HepG2 (cell line): ENCODE measurements at regions not wholly inside any gene's neighbourhood (a gene's known extent, or its start where the extent isn't known, plus 50 kb on each side); places are given as distances from the start of the nearest gene placed in this dataset.

Experiments used
- ATAC-seq: fragments of 200-7000 bp; cut with Tn5 transposase; 3 replicates; pipeline ENCODE4 v1.9.1; 2020; ENCODE audit warnings: mild to moderate bottlenecking, moderate library complexity
- BruUV-seq: library from RNA; stranded (reverse); fragments of 400-500 nt; replicated peaks from 2 replicates; lab custom pipeline; 2021; lab: Mats Ljungman, UMichigan
- CTCF ChIA-PET: fragments of 300-600 bp; formaldehyde crosslinking; extraction: SDS; loops from one replicate; lab custom pipeline; 2021; ENCODE audit warnings: low total read pairs, inconsistent platforms, low intra/inter-chr PET ratio; lab: Yijun Ruan, JAX
- POLR2A ChIA-PET: fragments of 350-600 bp; sonication (Branson Sonifier 250); formaldehyde crosslinking; loops from one replicate; lab custom pipeline; 2020; ENCODE audit warnings: antibody characterized with exemption, inconsistent platforms; lab: Yijun Ruan, JAX
- DNase-seq: peaks from one replicate; pipeline ENCODE4 v3.0.0-alpha.2; 2015; ENCODE audit warnings: low spot score
- FAIRE-seq: peaks from 3 replicates; lab custom pipeline; 2011; peaks lifted over from hg19 to GRCh38; lab: Jason Lieb, UNC
- H2AFZ ChIP-seq: one replicate; pipeline ENCODE4 v1.6.1; 2011; ENCODE audit warnings: low read length, inconsistent platforms
- H3K27ac ChIP-seq: fragments of 300-600 bp; 3 replicates; pipeline ENCODE4 v1.8.0; 2011; ENCODE audit warnings: mixed run types, mild to moderate bottlenecking, mixed read lengths, low read length, inconsistent platforms; ENCODE audit not compliant: insufficient read depth; ENCODE audit errors: extremely low read length
- H3K27me3 ChIP-seq, 2 experiments: fragments of 200-600 bp in 1 of 2; 2 replicates in 1 of 2; 3 replicates in 1 of 2; pipeline versions ENCODE4 v1.6.0 to v1.8.0; 2011; ENCODE audit warnings: low read length in 2 of 2, mild to moderate bottlenecking in 2 of 2, moderate library complexity in 2 of 2, inconsistent platforms in 1 of 2; ENCODE audit not compliant: insufficient read depth in 2 of 2, control insufficient read depth in 1 of 2
- H3K36me3 ChIP-seq, 2 experiments: fragments of 200-600 bp in 1 of 2; replicated peaks in 1 of 2; 2 replicates in 1 of 2; 3 replicates in 1 of 2; pipeline versions ENCODE4 v1.5.1 to v1.8.0; 2011; ENCODE audit warnings: low read length in 2 of 2, inconsistent platforms in 1 of 2; ENCODE audit not compliant: insufficient read depth in 2 of 2, control insufficient read depth in 1 of 2
- H3K4me1 ChIP-seq: 2 replicates; pipeline ENCODE4 v1.5.1; 2012; ENCODE audit warnings: low read length, inconsistent platforms; ENCODE audit not compliant: insufficient read depth
- H3K4me2 ChIP-seq: 2 replicates; pipeline ENCODE4 v1.6.0; 2011; ENCODE audit warnings: low read depth, low read length, inconsistent platforms
- H3K4me3 ChIP-seq, 3 experiments: fragments of 200-600 bp in 1 of 3; sonication (generic), shearing (Covaris generic) in 1 of 3; replicated peaks in 1 of 3; 2 replicates each; pipeline ENCODE4 v1.5.1; 2011 to 2016; ENCODE audit warnings: low read length in 3 of 3, inconsistent platforms in 2 of 3, low read depth in 2 of 3, mild to moderate bottlenecking in 2 of 3, control low read depth in 1 of 3, mixed read lengths in 1 of 3; ENCODE audit not compliant: insufficient read depth in 1 of 3
- H3K79me2 ChIP-seq: one replicate; pipeline ENCODE4 v1.6.1; 2011; ENCODE audit warnings: low read length, inconsistent platforms; ENCODE audit not compliant: insufficient read depth
- H3K9ac ChIP-seq: 2 replicates; pipeline ENCODE4 v1.6.0; 2011; ENCODE audit warnings: mild to moderate bottlenecking, low read depth, low read length, inconsistent platforms; ENCODE audit not compliant: insufficient read depth
- H3K9me3 ChIP-seq: 2 replicates; pipeline ENCODE4 v1.5.1; 2012; ENCODE audit warnings: mild to moderate bottlenecking, low read length
- H4K20me1 ChIP-seq: 2 replicates; pipeline ENCODE4 v1.6.0; 2011; ENCODE audit warnings: inconsistent platforms, mild to moderate bottlenecking, low read length, moderate library complexity; ENCODE audit not compliant: insufficient read depth
- CCDC6 ChIP-seq: sonication (generic); formaldehyde crosslinking; IDR thresholded peaks from 2 replicates; pipeline ENCODE4 v1.8.1; 2022; ENCODE audit warnings: mild to moderate bottlenecking, missing genetic modification reagents, moderate library complexity
- CREM ChIP-seq, 2 experiments: sonication (generic) in 1 of 2; formaldehyde crosslinking in 1 of 2; IDR thresholded peaks; 2 replicates each; pipeline versions ENCODE4 v1.4.0 to v1.6.1; 2016 to 2020; ENCODE audit warnings: antibody characterized with exemption in 1 of 2, mild to moderate bottlenecking in 1 of 2, missing genetic modification reagents in 1 of 2
- EP300 ChIP-seq, 3 experiments: sonication (generic) in 1 of 3; formaldehyde crosslinking in 1 of 3; IDR thresholded peaks; 2 replicates each; pipeline versions ENCODE4 v1.5.1 to v1.6.1; 2011 to 2020; ENCODE audit warnings: low read depth in 2 of 3, low read length in 2 of 3, borderline replicate concordance in 1 of 3, improper control_type of control experiment in 1 of 3, mild to moderate bottlenecking in 1 of 3, missing genetic modification reagents in 1 of 3, moderate library complexity in 1 of 3
- IRX3 ChIP-seq: sonication (generic); formaldehyde crosslinking; IDR thresholded peaks from 2 replicates; pipeline ENCODE4 v1.8.1; 2023; ENCODE audit warnings: mild to moderate bottlenecking, low read depth, missing genetic modification reagents, borderline replicate concordance
- NCOA5 ChIP-seq: sonication (generic); formaldehyde crosslinking; IDR thresholded peaks from 2 replicates; pipeline ENCODE4 v1.4.0; 2020; ENCODE audit warnings: missing genetic modification reagents
- PRMT3 ChIP-seq: sonication (generic); formaldehyde crosslinking; IDR thresholded peaks from 2 replicates; pipeline ENCODE4 v1.8.1; 2022; ENCODE audit warnings: low read depth, mild to moderate bottlenecking, moderate library complexity, missing genetic modification reagents, borderline replicate concordance
- TBL1XR1 ChIP-seq: fragments of 150-350 bp; IDR thresholded peaks from 2 replicates; pipeline ENCODE4 v1.6.1; 2014; ENCODE audit warnings: borderline replicate concordance, low read length; ENCODE audit not compliant: partially characterized antibody
- ZNF251 ChIP-seq: sonication (generic); formaldehyde crosslinking; IDR thresholded peaks from 2 replicates; pipeline ENCODE4 v1.9.0; 2021; ENCODE audit warnings: mild to moderate bottlenecking, missing genetic modification reagents
- ZNF335 ChIP-seq: sonication (generic); formaldehyde crosslinking; IDR thresholded peaks from 2 replicates; pipeline ENCODE4 v1.4.0; 2020; ENCODE audit warnings: missing genetic modification reagents
- ZNF441 ChIP-seq: sonication (generic); formaldehyde crosslinking; IDR thresholded peaks from 2 replicates; pipeline ENCODE4 v1.7.0; 2021; ENCODE audit warnings: missing genetic modification reagents, borderline replicate concordance
- ZNF598 ChIP-seq: sonication (generic); formaldehyde crosslinking; IDR thresholded peaks from 2 replicates; pipeline ENCODE4 v1.5.1; 2020; ENCODE audit warnings: mild to moderate bottlenecking, missing genetic modification reagents, borderline replicate concordance
- WGBS: methylation state at CpG from one replicate; pipeline ENCODE4 v1.1.6; 2017; ENCODE audit warnings: low lambda C conversion rate; 5-methylcytosine and 5-hydroxymethylcytosine counted together
- in situ Hi-C: cut with HindIII; loops from 2 replicates; pipeline ENCODE4 v1.10.0; 2017; ENCODE audit warnings: low pct_unique_long_range_greater_than_20kb; ENCODE audit not compliant: extremely low pct_ligation_motif_present
- intact Hi-C: fragments of 100-400 bp; cut with micrococcal nuclease; formaldehyde crosslinking; loops from one replicate; pipeline ENCODE4 v1.10.0; 2022; ENCODE audit not compliant: unreplicated experiment
- TF ChIP-seq, protein P1 (sequence below): sonication (generic); formaldehyde crosslinking; IDR thresholded peaks from 2 replicates; pipeline ENCODE4 v1.4.0; 2020; ENCODE audit warnings: missing genetic modification reagents
- TF ChIP-seq, protein P2 (sequence below): sonication (generic); formaldehyde crosslinking; IDR thresholded peaks from 2 replicates; pipeline ENCODE4 v1.8.0; 2022; ENCODE audit warnings: mild to moderate bottlenecking, missing genetic modification reagents, moderate library complexity
- TF ChIP-seq, protein P3 (sequence below): sonication (generic); formaldehyde crosslinking; IDR thresholded peaks from 2 replicates; pipeline ENCODE4 v1.5.0; 2020; ENCODE audit warnings: missing genetic modification reagents, mild to moderate bottlenecking, borderline replicate concordance
- TF ChIP-seq, protein P4 (sequence below): sonication (generic); formaldehyde crosslinking; IDR thresholded peaks from 2 replicates; pipeline ENCODE4 v1.8.1; 2023; ENCODE audit warnings: mild to moderate bottlenecking, inconsistent platforms, moderate library complexity, missing genetic modification reagents, borderline replicate concordance

DNA sequence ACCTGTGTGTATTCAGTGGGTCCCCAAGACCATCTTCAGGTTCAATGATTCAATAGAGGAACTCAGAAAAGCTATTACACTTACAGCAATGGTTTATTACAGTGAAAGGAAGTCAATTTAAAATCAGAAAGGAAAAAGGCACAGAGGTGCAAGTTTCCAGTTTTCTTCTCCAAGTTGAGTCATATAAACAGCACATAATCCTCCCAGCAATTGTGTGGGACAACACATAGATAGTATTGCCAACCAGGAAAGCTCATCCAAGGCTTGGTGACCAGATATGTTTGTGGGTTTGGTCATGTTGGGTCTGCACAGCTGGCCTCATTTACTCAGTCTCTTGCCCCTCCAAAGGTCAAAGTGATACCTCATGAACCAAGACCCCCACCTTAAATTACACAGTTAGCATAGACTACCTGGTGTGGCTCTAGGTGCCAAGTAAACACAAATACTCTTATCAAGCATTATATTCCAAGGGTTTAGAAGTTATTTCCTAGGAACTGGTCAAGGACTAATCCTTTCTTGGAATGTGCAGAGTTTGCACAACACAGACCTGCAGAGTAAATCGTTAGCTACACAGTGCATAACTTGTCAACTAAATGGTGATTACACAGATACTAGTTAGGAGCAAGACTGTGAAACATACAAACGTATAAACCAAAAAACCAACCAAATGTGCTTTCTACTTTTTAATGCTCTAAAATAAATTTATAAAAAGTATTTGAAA lies 777.3 kb downstream of the PCDH18 start (continued):
- TF ChIP-seq, protein P1, sequence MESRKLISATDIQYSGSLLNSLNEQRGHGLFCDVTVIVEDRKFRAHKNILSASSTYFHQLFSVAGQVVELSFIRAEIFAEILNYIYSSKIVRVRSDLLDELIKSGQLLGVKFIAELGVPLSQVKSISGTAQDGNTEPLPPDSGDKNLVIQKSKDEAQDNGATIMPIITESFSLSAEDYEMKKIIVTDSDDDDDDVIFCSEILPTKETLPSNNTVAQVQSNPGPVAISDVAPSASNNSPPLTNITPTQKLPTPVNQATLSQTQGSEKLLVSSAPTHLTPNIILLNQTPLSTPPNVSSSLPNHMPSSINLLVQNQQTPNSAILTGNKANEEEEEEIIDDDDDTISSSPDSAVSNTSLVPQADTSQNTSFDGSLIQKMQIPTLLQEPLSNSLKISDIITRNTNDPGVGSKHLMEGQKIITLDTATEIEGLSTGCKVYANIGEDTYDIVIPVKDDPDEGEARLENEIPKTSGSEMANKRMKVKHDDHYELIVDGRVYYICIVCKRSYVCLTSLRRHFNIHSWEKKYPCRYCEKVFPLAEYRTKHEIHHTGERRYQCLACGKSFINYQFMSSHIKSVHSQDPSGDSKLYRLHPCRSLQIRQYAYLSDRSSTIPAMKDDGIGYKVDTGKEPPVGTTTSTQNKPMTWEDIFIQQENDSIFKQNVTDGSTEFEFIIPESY (CRISPR knock-in tag): no peak
- TF ChIP-seq IRX3 (CRISPR knock-in tag): no peak

DNA sequence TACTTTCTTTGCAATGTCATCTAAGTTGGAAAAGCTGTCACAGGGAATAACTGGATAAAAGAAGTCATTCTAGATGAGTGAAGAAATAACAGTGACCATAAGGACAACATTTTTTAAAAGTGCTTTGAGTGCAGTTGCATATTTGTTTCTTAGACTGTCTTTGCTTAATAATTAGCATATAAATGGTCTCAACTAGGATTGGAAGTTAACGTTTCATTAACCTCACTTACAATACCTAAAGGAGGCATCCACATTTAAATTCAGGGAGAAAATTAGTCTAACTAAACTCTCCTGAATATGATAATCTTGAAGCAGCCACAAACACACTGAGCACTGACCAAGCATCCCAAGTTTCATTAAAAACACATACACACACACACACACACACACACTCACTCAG lies 780.7 kb downstream of the PCDH18 start:
- intact Hi-C loops: no loop called here
- H4K20me1 ChIP-seq: no peaks in the 10 kb centered on the region
- no peaks in the 10 kb centered on the region for H3K9me3 ChIP-seq
- WGBS: 0% methylated on average over 1 of the region's 1 CpG
- ChIA-PET CTCF (no interaction called here), POLR2A (no interaction called here)
- in situ Hi-C loops: no loop called here
- H3K27me3 ChIP-seq: no peaks in the 10 kb centered on the region
- H3K4me1 ChIP-seq: no peaks in the 10 kb centered on the region
- H3K79me2 ChIP-seq: no peaks in the 10 kb centered on the region
- H3K27ac ChIP-seq: no peak overlapping the region
- no peak for FAIRE-seq
- no peak for DNase-seq
- BruUV-seq: no TSS peak
- no peak overlapping the region for H2AFZ ChIP-seq
- no peak overlapping the region for H3K4me3 ChIP-seq
- no peak for ATAC-seq
- H3K9ac ChIP-seq: no peak overlapping the region
- no peak overlapping the region for H3K4me2 ChIP-seq
- no peaks in the 10 kb centered on the region for H3K36me3 ChIP-seq
- TF ChIP-seq CCDC6 (no peak), NCOA5 (no peak), ZNF441 (CRISPR knock-in tag) (no peak), PRMT3 (CRISPR knock-in tag) (no peak), TBL1XR1 (no peak), CREM (IDR thresholded peaks at IDR 0.05) (no peak), CREM (CRISPR knock-in tag; IDR thresholded peaks at IDR 0.05) (no peak), ZNF598 (CRISPR knock-in tag) (no peak), EP300 (IDR thresholded peaks at IDR 0.05; ENCODE audit: low read depth in 2 of 2, low read length in 2 of 2) (no peak), EP300 (CRISPR knock-in tag; IDR thresholded peaks at IDR 0.05; ENCODE audit: borderline replicate concordance) (no peak), ZNF335 (no peak), ZNF251 (CRISPR knock-in tag) (no peak)
- TF ChIP-seq, protein P2, sequence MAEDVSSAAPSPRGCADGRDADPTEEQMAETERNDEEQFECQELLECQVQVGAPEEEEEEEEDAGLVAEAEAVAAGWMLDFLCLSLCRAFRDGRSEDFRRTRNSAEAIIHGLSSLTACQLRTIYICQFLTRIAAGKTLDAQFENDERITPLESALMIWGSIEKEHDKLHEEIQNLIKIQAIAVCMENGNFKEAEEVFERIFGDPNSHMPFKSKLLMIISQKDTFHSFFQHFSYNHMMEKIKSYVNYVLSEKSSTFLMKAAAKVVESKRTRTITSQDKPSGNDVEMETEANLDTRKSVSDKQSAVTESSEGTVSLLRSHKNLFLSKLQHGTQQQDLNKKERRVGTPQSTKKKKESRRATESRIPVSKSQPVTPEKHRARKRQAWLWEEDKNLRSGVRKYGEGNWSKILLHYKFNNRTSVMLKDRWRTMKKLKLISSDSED (CRISPR knock-in tag): no peak
- TF ChIP-seq, protein P3, sequence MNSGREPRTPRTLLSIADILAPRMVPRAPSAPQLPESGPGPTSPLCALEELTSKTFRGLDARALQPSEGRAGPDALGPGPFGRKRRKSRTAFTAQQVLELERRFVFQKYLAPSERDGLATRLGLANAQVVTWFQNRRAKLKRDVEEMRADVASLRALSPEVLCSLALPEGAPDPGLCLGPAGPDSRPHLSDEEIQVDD (CRISPR knock-in tag): no peak
- TF ChIP-seq, protein P4, sequence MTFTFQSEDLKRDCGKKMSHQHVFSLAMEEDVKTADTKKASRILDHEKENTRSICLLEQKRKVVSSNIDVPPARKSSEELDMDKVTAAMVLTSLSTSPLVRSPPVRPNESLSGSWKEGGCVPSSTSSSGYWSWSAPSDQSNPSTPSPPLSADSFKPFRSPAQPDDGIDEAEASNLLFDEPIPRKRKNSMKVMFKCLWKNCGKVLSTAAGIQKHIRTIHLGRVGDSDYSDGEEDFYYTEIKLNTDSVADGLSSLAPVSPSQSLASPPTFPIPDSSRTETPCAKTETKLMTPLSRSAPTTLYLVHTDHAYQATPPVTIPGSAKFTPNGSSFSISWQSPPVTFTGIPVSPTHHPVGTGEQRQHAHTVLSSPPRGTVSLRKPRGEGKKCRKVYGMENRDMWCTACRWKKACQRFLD (CRISPR knock-in tag): no peak
